HG02588 (cell line): ENCODE measurements at regions not wholly inside any gene's neighbourhood (a gene's known extent, or its start where the extent isn't known, plus 50 kb on each side); places are given as distances from the start of the nearest gene placed in this dataset.

ENCODE experiments used
- ATAC-seq: cut with Tn5 transposase; IDR thresholded peaks from one replicate; pipeline ENCODE4 v1.9.1; 2021; ENCODE audit warnings: mild to moderate bottlenecking, moderate library complexity; ENCODE audit not compliant: unreplicated experiment

GRCh38 chr13:106859533-106859904, 291.6 kb upstream of the ARGLU1 start:
- ATAC-seq = no peak

DNA sequence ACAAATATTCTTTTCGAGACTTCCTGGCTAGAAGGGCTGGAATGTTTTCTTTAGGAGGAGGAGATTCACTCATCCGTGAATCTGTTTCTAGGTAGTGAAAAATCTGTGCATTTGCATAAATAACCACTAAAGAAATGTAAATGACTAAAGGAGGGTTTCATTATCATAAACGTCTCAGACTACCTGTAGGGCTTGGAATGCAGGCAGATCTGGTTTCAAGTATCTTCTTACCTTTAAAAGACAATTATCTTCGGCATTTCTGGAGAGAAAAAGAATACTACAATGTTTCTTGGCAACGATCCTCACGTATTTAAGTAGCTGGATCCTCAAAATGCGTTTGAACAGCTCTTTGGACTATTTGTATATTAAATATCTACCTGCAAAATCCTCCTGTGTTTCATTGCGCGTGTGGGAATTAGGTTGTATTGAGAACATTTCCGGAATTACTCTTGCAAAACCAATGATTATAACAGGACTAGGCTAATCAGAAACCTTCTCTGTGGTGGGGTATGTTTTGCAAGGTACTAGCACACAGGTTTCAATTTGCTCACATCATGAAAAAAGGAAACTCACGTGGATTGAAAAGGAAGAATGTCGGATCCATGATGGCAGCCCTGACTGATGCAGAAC, 291.1 kb upstream of the ARGLU1 start:
- no peak for ATAC-seq

DNA sequence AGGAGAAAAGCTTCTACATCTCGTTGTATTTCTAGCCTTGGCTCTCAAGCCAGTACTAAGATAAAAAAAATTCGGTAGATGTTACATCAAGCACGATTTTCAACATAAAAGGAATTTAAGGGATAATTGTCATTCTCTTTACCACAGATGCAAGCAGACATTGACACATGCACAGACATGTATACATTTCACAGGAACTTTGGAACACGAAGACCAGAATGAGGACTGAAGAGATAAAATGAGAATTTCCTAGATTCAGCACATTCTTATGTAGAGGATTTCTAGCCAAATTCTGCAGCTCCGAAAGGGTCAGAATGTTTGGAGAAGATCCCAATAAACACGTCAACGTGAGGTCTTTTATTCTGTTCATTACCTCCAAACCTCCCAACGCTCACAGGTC, 284.5 kb upstream of the ARGLU1 start:
- no peak for ATAC-seq

GRCh38 chr13:106850973-106851650, 283.2 kb upstream of the ARGLU1 start:
- no peak for ATAC-seq

- ATAC-seq = no peak
Observed at GRCh38 chr13:106846571-106847448, 278.9 kb upstream of the ARGLU1 start.

GRCh38 chr13:106836186-106836802, 268.4 kb upstream of the ARGLU1 start:
- ATAC-seq = no peak

- no peak for ATAC-seq
Observed at GRCh38 chr13:106835477-106835876, 267.5 kb upstream of the ARGLU1 start.

- ATAC-seq = no peak
Observed at GRCh38 chr13:106821979-106822378, 254.0 kb upstream of the ARGLU1 start.

GRCh38 chr13:106819413-106820180, 251.7 kb upstream of the ARGLU1 start:
- ATAC-seq = no peak

DNA sequence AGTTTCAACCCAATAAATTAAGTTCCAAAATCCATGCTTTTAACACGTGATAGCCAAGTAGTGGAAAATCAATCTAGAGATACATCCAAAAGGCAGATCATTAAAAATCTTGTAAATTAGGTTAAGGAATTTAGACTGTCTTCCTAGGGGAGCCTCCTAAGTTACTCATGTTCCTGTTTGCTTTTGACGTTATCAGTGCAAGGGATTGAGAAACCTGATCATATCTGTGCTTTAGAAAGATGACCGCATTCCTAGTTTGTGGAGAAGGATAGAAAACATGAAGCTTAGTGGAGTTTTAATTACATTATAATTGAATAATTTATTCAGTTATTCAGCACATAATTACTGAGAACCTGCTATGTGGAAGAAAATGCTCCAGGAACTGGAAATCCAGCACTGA, 251.0 kb upstream of the ARGLU1 start:
- ATAC-seq = no peak

DNA sequence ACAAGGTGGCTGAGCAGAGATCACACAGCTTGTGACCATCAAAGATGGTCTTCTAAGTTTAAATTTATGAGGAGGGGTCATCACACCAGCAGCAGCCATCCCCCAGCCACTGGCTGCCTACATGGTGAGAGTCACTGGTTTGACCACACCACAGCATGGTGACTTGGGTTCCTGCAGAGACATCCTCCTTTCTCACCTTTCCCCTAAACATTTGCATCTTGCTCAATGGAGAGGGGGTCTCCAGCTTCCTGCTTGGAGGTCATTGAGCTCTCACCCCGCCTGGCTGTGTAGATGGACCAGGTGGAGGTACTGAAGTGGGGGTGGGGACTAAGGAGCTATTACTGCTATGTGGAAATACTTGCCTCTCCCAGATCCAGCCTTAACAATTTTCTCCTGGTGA, 247.6 kb upstream of the ARGLU1 start:
- ATAC-seq = no peak

GRCh38 chr13:106814463-106814862, 246.5 kb upstream of the ARGLU1 start:
- ATAC-seq = no peak

DNA sequence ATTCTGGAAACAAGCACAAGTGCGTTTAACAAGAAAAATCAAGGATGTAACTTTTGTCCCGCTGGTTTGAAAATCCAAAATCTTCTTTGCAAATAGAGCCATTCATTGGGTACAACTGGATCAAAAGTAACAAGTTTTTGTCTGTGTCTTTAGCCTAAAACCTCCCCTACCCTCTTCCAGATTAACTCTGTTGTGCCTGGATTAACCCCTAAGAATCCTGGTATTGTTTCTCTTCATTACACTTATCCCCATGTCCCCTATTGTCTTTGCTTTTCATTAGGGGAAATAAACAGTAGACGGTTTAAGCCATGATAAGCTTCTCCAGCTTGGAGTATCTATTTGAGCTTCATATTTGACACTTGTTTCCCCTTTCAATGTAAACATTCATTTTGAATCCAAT, 242.1 kb upstream of the ARGLU1 start:
- ATAC-seq = no peak

DNA sequence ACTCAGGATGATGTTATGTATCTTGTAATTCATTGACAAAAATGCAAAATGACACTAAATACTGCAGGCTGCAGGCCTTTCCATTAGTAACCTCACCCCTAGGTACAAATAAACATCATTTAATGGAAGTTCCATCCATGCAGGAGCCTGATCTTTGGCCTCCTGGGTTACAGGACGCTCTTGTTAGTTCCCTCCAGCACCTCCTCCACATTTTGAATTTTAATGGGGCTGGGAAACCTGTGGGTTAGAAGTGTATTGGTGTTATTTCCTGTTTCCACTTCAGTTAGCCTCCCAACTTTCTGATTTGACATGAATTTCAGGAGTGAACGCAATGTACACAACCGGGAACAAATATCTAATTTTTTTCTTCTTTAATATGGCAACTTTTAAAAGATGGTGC, 237.1 kb upstream of the ARGLU1 start:
- ATAC-seq = no peak

GRCh38 chr13:106802917-106803316, 235.0 kb upstream of the ARGLU1 start:
- no peak for ATAC-seq

GRCh38 chr13:106799781-106800335, 231.9 kb upstream of the ARGLU1 start:
- no peak for ATAC-seq

DNA sequence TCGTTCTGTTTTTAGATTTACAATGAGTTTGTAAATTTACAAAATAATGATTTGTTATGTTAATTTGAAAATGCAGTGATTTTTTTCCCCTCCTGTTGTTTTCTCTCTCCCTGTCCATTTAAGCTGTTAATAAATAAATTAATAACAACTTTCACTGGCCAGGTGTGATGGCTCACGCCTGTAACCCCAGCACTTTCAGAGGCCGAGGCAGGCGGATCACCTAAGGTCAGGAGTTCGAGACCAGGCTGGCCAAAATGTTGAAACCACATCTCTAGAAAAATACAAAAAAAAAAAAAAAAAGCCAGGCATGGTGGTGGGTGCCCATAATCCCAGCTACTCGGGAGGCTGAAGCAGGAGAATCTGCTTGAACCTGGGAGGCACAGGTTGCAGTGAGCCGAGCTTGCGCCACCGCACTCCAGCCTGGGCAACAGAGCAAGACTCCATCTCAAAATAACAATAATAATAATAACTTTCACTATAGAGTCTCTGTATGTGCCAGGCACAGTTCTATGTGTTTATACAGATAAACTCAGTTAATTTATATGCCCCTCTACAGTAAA, 229.2 kb upstream of the ARGLU1 start:
- no peak for ATAC-seq

GRCh38 chr13:106796280-106797047, 228.5 kb upstream of the ARGLU1 start:
- no peak for ATAC-seq

DNA sequence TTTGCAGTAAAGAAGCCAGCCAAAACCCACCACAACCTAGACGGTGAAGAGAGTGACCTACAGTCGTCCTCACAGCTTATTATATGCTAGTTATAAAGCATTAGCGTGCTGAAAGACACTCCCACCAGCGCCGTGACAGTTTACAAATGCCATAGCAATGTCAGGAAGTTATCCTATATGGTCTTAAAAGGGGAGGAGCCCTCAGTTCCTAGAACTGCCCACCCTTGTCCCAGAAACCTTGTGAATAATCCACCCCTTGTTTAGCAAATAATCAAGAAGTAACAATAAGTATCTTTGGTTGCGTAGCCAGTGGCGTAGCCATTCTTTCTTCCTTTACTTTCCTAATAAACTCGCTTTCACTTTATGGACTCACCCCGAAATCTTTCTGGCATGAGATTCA, 227.9 kb upstream of the ARGLU1 start:
- no peak for ATAC-seq
